WTC11 (cell line): ENCODE measurements at regions not wholly inside any gene's neighbourhood (a gene's known extent, or its start where the extent isn't known, plus 50 kb on each side); places are given as distances from the start of the nearest gene placed in this dataset.

Source experiments
- ATF3 ChIP-seq: sonication (generic); formaldehyde crosslinking; conservative IDR thresholded peaks from 2 replicates; pipeline ENCODE4 v1.8.1; 2022; ENCODE audit warnings: mild to moderate bottlenecking, missing genetic modification reagents
- CBFB ChIP-seq: sonication (generic); formaldehyde crosslinking; IDR thresholded peaks from 2 replicates; pipeline ENCODE4 v1.8.1; 2022; ENCODE audit warnings: mild to moderate bottlenecking, low read depth, missing genetic modification reagents
- CREB1 ChIP-seq: sonication (generic); formaldehyde crosslinking; IDR thresholded peaks from 2 replicates; pipeline ENCODE4 v1.8.0; 2023; ENCODE audit warnings: mild to moderate bottlenecking, missing genetic modification reagents
- CREM ChIP-seq: sonication (generic); formaldehyde crosslinking; IDR thresholded peaks from 2 replicates; pipeline ENCODE4 v1.8.1; 2022; ENCODE audit warnings: mild to moderate bottlenecking, missing genetic modification reagents, moderate library complexity
- CTCF ChIP-seq: fragments of 200-600 bp; IDR thresholded peaks from 2 replicates; pipeline ENCODE4 v1.8.0; 2022; ENCODE audit warnings: antibody characterized with exemption
- E2F1 ChIP-seq: sonication (generic); formaldehyde crosslinking; IDR thresholded peaks from 2 replicates; pipeline ENCODE4 v1.8.0; 2022; ENCODE audit warnings: mild to moderate bottlenecking, missing genetic modification reagents
- E2F5 ChIP-seq: sonication (generic); formaldehyde crosslinking; IDR thresholded peaks from 2 replicates; pipeline ENCODE4 v1.8.1; 2022; ENCODE audit warnings: mild to moderate bottlenecking, moderate library complexity, missing genetic modification reagents
- FOXJ3 ChIP-seq: sonication (generic); formaldehyde crosslinking; IDR thresholded peaks from 2 replicates; pipeline ENCODE4 v1.9.0; 2021; ENCODE audit warnings: missing genetic modification reagents, mild to moderate bottlenecking, borderline replicate concordance
- HMGA2 ChIP-seq: fragments of 250-450 bp; sonication (Bioruptor Pico); IDR thresholded peaks from 2 replicates; pipeline ENCODE4 v1.4.0; 2021; ENCODE audit warnings: mild to moderate bottlenecking, moderate library complexity
- JUN ChIP-seq: sonication (generic); formaldehyde crosslinking; IDR thresholded peaks from 2 replicates; pipeline ENCODE4 v1.8.0; 2023; ENCODE audit warnings: mild to moderate bottlenecking, missing genetic modification reagents
- NR2C2 ChIP-seq: sonication (generic); formaldehyde crosslinking; IDR thresholded peaks from 2 replicates; pipeline ENCODE4 v1.8.0; 2022; ENCODE audit warnings: mild to moderate bottlenecking, missing genetic modification reagents
- TEAD1 ChIP-seq: sonication (generic); formaldehyde crosslinking; IDR thresholded peaks from 2 replicates; pipeline ENCODE4 v1.8.0; 2022; ENCODE audit warnings: mild to moderate bottlenecking, missing genetic modification reagents
- USF1 ChIP-seq: sonication (generic); formaldehyde crosslinking; IDR thresholded peaks from 2 replicates; pipeline ENCODE4 v1.8.0; 2022; ENCODE audit warnings: mild to moderate bottlenecking, missing genetic modification reagents

GRCh38 chr2:117692001-117692763 lies 122.3 kb upstream of the DDX18 start:
- TF ChIP-seq CTCF = no peak
- TF ChIP-seq FOXJ3 = no peak
- no peak for TF ChIP-seq E2F5
- no peak for TF ChIP-seq ATF3 (CRISPR knock-in tag)
- TF ChIP-seq CREM (CRISPR knock-in tag) = no peak
- no peak for TF ChIP-seq TEAD1 (CRISPR knock-in tag)
- TF ChIP-seq JUN (CRISPR knock-in tag) = no peak
- TF ChIP-seq NR2C2 (CRISPR knock-in tag) = no peak
- no peak for TF ChIP-seq CBFB
- TF ChIP-seq HMGA2 (CRISPR knock-in tag) = no peak
- no peak for TF ChIP-seq E2F1 (CRISPR knock-in tag)
- no peak for TF ChIP-seq USF1
- no peak for TF ChIP-seq CREB1
